ENCODE measurements at regions not wholly inside any gene's neighbourhood (a gene's known extent, or its start where the extent isn't known, plus 50 kb on each side); places are given as distances from the start of the nearest gene placed in this dataset.

DNA sequence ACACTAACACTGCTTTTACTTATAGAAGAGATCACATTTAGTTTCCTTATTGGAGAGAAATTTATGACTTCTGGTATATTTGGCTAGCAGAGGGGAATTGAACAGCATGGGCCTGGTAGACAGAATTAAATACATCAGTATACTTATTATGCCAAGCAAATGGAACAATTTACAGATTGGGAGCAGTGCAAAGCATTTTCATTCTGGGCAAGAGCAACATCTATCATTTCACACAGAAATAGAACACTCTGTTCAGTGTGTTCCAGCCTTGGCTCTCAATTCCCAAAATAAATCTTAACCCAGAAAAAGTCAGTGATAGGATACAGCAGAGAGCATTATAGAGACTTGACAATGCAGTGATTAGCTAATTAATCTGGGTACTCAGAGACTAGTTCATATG, 604.0 kb upstream of the SLITRK6 start:
- DNase-seq (ENCODE audit: extremely low spot score): no peak
- TF ChIP-seq, protein P1, sequence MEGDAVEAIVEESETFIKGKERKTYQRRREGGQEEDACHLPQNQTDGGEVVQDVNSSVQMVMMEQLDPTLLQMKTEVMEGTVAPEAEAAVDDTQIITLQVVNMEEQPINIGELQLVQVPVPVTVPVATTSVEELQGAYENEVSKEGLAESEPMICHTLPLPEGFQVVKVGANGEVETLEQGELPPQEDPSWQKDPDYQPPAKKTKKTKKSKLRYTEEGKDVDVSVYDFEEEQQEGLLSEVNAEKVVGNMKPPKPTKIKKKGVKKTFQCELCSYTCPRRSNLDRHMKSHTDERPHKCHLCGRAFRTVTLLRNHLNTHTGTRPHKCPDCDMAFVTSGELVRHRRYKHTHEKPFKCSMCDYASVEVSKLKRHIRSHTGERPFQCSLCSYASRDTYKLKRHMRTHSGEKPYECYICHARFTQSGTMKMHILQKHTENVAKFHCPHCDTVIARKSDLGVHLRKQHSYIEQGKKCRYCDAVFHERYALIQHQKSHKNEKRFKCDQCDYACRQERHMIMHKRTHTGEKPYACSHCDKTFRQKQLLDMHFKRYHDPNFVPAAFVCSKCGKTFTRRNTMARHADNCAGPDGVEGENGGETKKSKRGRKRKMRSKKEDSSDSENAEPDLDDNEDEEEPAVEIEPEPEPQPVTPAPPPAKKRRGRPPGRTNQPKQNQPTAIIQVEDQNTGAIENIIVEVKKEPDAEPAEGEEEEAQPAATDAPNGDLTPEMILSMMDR (IDR thresholded peaks at IDR 0.05; ENCODE audit: control extremely low read depth, extremely low read depth, low read depth, missing control alignments): no peak
- POLR2A ChIA-PET: no interaction called here
- CTCF ChIA-PET: no interaction called here

DNA sequence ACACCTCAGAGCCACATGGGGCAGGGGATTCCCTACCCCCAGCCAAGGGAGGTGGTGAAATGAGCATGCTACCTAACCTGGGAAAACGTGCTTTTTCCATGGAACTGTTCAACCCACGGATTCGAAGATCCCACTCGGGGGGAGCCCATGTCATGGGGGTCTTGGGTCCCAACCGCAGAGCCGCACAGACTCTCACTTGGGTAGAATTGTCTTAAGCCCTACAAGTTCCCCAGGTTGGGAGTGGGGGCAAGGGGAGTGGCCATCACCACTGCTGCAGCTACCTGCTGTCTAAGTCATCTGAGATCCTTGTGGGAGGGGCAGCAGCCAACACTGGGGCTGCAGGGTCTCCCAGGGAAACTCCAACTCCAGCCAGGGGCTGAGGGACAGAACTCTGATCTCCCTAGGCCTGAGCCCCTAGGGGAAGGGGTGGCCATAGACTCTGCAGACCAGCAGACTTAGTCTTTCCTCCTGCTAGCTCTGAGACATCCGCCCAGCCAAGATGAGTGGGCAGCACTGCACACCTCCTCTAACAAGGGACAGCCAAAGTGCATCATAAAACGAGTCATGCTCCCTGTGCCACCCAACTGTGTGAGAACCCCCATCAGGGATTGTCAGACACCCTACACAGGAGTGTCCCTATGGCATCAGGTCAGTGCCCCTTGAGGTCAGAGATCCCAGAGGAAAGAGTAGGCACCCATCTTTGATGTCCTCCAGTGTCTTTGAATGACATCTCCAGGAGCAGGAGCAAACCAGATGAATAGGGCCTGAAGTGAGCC, 610.4 kb upstream of the SLITRK6 start:
- TF ChIP-seq, protein P1 (IDR thresholded peaks at IDR 0.05; ENCODE audit: control extremely low read depth, extremely low read depth, low read depth, missing control alignments): no peak
- CTCF ChIA-PET: no interaction called here
- POLR2A ChIA-PET: no interaction called here
- no peak for DNase-seq (ENCODE audit: extremely low spot score)

DNA sequence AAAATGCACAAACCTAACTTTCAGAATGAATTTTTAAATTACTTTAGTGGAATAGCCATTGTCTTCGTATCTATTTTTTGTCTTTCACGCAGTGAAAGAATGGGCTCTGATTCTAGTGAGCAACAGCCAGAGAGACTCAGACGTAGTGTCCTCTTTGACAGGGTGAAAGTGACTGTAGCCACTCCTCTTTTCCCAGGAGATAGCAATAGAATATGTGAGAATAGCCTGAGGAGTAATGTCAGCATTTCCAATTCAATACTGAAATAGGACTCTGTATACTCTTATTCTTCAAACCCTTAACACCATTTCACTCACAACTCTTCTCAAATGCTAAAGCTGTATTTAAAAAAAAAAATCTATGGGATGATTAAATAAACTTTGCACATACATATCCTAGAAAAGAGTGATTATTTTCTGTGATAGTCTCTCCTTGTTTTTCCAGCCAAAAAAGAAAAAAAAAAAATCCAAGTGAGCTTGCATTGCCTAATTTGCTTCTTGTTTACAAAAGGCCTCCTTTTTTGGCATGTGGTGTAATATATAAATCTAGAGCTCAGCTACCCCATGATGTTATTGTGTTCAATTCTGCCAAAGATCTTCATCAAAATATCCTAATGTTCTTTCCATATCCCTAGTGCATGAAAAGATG, 626.1 kb upstream of the SLITRK6 start:
- POLR2A ChIA-PET: no interaction called here
- no peak for DNase-seq (ENCODE audit: extremely low spot score)
- TF ChIP-seq, protein P1 (IDR thresholded peaks at IDR 0.05; ENCODE audit: control extremely low read depth, extremely low read depth, low read depth, missing control alignments): no peak
- CTCF ChIA-PET: no interaction called here

DNA sequence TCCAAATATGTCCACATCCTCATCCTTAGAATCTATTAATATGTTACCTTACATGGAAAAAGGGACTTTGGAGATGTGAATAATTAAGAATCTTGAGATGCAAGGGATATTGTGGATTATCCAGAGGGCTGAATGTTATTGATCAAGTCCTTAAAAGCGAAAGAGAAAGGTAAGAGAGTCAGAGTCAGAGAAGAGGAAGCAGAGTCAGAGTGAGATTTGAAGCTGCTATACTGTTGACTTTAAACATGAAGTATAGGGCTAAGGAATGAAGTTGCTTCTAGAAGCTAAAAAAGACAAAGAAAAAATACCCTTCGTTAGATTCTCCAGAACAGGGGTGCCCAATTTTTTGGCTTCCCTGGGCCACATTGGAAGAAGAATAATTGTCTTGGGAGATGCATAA, 627.2 kb upstream of the SLITRK6 start:
- TF ChIP-seq, protein P1 (IDR thresholded peaks at IDR 0.05; ENCODE audit: control extremely low read depth, extremely low read depth, low read depth, missing control alignments): no peak
- ChIA-PET CTCF (no interaction called here), POLR2A (no interaction called here)
- DNase-seq (ENCODE audit: extremely low spot score): no peak

DNA sequence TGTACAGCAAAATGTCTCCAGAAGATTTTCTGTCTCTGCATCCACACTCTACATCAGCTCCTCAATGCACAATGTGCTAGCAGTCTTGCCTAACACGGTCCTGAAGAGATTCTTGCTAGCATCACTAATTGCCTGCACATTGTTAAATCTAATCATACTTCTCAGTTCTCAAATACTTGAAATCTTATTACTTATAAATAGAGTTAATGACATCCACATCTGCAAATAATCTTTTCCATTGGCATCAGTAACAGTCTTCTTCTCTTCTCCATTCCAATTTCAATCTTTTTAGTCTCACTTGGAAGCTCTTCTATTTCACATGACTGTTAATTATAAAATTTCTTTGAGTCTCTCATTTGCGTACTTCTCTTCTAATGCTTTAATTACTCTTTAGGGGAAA, 630.5 kb upstream of the SLITRK6 start:
- POLR2A ChIA-PET: no interaction called here
- TF ChIP-seq, protein P1 (IDR thresholded peaks at IDR 0.05; ENCODE audit: control extremely low read depth, extremely low read depth, low read depth, missing control alignments): no peak
- no peak for DNase-seq (ENCODE audit: extremely low spot score)
- CTCF ChIA-PET: no interaction called here

DNA sequence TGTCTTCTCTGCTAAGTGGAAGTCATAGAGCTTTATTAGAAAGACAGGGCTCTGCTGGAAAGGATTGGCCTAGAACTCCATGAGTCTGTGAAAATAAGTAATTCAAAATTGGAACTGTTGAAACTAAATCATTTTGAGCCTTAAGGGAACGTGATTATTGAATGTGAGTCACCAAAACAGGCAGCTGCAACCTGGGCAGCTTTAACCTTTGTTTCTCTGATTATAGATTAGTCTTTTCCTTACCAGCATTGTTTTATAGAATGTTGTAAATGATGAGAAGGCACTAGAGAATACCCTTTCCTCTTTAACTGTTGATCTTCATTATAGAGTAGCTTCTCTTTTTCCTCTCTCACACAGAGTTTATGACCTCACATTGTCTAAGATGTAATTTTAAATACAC, 638.8 kb upstream of the SLITRK6 start:
- CTCF ChIA-PET: interaction anchor here (2.0 kb wide), 1 partner anchor 11 kb away, joined by 10 read pairs; no protein-coding TSS in a partner anchor
- POLR2A ChIA-PET: no interaction called here
- TF ChIP-seq, protein P1 (IDR thresholded peaks at IDR 0.05; ENCODE audit: control extremely low read depth, extremely low read depth, low read depth, missing control alignments): no peak
- no peak for DNase-seq (ENCODE audit: extremely low spot score)
